ENCODE measurements at regions not wholly inside any gene's neighbourhood (a gene's known extent, or its start where the extent isn't known, plus 50 kb on each side); places are given as distances from the start of the nearest gene placed in this dataset.

- TF ChIP-seq, protein P1, sequence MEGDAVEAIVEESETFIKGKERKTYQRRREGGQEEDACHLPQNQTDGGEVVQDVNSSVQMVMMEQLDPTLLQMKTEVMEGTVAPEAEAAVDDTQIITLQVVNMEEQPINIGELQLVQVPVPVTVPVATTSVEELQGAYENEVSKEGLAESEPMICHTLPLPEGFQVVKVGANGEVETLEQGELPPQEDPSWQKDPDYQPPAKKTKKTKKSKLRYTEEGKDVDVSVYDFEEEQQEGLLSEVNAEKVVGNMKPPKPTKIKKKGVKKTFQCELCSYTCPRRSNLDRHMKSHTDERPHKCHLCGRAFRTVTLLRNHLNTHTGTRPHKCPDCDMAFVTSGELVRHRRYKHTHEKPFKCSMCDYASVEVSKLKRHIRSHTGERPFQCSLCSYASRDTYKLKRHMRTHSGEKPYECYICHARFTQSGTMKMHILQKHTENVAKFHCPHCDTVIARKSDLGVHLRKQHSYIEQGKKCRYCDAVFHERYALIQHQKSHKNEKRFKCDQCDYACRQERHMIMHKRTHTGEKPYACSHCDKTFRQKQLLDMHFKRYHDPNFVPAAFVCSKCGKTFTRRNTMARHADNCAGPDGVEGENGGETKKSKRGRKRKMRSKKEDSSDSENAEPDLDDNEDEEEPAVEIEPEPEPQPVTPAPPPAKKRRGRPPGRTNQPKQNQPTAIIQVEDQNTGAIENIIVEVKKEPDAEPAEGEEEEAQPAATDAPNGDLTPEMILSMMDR (IDR thresholded peaks at IDR 0.05), result no peak
- TF ChIP-seq POLR2AphosphoS5 (IDR thresholded peaks at IDR 0.05), result no peak
- no peak for TF ChIP-seq POLR2A (IDR thresholded peaks at IDR 0.05)
These were observed 399.1 kb upstream of the AKR1E2 start for GRCh38 chr10:4426866-4427265.
